ENCODE measurements at regions not wholly inside any gene's neighbourhood (a gene's known extent, or its start where the extent isn't known, plus 50 kb on each side); places are given as distances from the start of the nearest gene placed in this dataset.

DNA sequence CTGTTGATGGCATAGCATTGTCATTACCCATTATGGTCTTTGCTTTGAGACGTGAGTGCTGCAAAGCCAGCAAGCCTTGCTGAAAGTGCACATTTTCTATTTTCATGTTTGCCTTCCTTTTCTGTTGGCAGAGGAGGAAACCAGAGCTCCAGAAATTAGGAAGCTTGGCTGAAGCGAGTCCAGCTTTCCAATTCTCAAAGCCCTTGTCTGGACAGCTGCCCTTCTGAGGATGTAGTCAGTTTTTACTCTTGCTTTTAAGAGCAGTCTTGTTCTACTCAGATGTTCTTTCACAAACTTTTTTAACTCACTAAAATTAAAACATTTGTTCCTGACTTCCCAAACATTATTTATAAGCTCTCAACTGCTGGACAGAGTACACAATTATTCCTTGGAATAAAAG is 93.8 kb downstream of the ICOS start (continued):
- TF ChIP-seq, protein P1, sequence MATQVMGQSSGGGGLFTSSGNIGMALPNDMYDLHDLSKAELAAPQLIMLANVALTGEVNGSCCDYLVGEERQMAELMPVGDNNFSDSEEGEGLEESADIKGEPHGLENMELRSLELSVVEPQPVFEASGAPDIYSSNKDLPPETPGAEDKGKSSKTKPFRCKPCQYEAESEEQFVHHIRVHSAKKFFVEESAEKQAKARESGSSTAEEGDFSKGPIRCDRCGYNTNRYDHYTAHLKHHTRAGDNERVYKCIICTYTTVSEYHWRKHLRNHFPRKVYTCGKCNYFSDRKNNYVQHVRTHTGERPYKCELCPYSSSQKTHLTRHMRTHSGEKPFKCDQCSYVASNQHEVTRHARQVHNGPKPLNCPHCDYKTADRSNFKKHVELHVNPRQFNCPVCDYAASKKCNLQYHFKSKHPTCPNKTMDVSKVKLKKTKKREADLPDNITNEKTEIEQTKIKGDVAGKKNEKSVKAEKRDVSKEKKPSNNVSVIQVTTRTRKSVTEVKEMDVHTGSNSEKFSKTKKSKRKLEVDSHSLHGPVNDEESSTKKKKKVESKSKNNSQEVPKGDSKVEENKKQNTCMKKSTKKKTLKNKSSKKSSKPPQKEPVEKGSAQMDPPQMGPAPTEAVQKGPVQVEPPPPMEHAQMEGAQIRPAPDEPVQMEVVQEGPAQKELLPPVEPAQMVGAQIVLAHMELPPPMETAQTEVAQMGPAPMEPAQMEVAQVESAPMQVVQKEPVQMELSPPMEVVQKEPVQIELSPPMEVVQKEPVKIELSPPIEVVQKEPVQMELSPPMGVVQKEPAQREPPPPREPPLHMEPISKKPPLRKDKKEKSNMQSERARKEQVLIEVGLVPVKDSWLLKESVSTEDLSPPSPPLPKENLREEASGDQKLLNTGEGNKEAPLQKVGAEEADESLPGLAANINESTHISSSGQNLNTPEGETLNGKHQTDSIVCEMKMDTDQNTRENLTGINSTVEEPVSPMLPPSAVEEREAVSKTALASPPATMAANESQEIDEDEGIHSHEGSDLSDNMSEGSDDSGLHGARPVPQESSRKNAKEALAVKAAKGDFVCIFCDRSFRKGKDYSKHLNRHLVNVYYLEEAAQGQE (IDR thresholded peaks at IDR 0.05; ENCODE audit: low read depth), result no peak
- no peak for TF ChIP-seq ELF1 (IDR thresholded peaks at IDR 0.05; ENCODE audit: borderline replicate concordance, low read depth)
- no peak for TF ChIP-seq EZH2phosphoT487 (IDR thresholded peaks at IDR 0.05; ENCODE audit: borderline replicate concordance)

DNA sequence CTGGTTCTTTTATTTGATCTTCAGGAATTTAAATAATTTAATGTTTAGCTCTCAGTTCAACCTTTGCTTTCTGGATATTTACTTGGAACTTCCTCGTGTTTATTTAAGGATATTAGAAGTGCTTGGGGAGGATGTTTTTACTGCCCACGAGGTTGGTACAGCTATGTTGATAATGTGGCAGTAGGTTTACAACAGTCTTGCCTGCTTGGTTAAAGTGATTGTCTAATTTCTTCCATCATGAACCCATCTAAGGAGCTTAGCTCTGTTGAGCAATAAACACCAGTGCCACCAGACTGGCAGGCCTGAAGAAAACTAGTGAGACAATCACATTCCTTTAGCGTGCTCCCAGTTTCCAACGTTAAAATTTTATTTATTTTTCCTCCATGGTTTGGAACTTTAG is 94.5 kb downstream of the ICOS start:
- no peaks in the 10 kb centered on the region for H3K4me1 ChIP-seq (ENCODE audit: control insufficient read depth in 1 of 2, insufficient read depth in 2 of 2, low read length in 2 of 2)
- no peak overlapping the region for H3K9ac ChIP-seq (ENCODE audit: low read length)
- no peak for DNase-seq (ENCODE audit: low read depth, low spot score)
- TF ChIP-seq SIN3A (IDR thresholded peaks at IDR 0.05; ENCODE audit: low read depth) (no peak), FOSL1 (IDR thresholded peaks at IDR 0.05; ENCODE audit: low read depth) (no peak), YY1 (IDR thresholded peaks at IDR 0.05; ENCODE audit: extremely low read depth, insufficient replicate concordance, low read depth, low read length) (no peak)
- no TSS peak for BruUV-seq (replicated peaks)
- H3K79me2 ChIP-seq (ENCODE audit: insufficient read depth, low read length), result no peaks in the 10 kb centered on the region
- RAD21 ChIA-PET (ENCODE audit: low non-redundant PET in 1 of 2, low total read pairs in 2 of 2, uncharacterized antibody in 2 of 2, unreplicated experiment in 2 of 2), result no interaction called here
- H3K27ac ChIP-seq (ENCODE audit: low read depth, low read length), result no peak overlapping the region
- H3K4me2 ChIP-seq (ENCODE audit: low read length), result no peak overlapping the region
- POLR2A ChIA-PET, result no interaction called here
- no peaks in the 10 kb centered on the region for H4K20me1 ChIP-seq (ENCODE audit: insufficient read depth)
- no peaks in the 10 kb centered on the region for H3K36me3 ChIP-seq (ENCODE audit: control insufficient read depth in 1 of 2, insufficient read depth in 2 of 2, low read length in 2 of 2)
- H3K4me3 ChIP-seq (replicated peaks in 1 of 2; ENCODE audit: low read depth in 1 of 2, low read length in 2 of 2), result no peak overlapping the region
- CTCF ChIA-PET, result no interaction called here
- H3K9me2 ChIP-seq (ENCODE audit: insufficient read depth), result no peaks in the 10 kb centered on the region
- no peak for ATAC-seq
- no peak overlapping the region for H2AFZ ChIP-seq (ENCODE audit: low read depth, low read length, poor library complexity, severe bottlenecking)
- intact Hi-C loops (cut with micrococcal nuclease), result no loop called here
- no peaks in the 10 kb centered on the region for H3K27me3 ChIP-seq (ENCODE audit: insufficient read depth, low read length)
- no peaks in the 10 kb centered on the region for H3K9me3 ChIP-seq (ENCODE audit: control insufficient read depth in 1 of 2, insufficient read depth in 1 of 2, low read depth in 1 of 2, low read length in 2 of 2)
